WTC11 (cell line): ENCODE measurements at regions not wholly inside any gene's neighbourhood (a gene's known extent, or its start where the extent isn't known, plus 50 kb on each side); places are given as distances from the start of the nearest gene placed in this dataset.

Experiments
- ATAC-seq: fragments of 200-7000 bp; cut with Tn5 transposase; 2 replicates; pipeline ENCODE4 v1.10.0; 2021; ENCODE audit warnings: mild to moderate bottlenecking, moderate library complexity
- CTCF ChIA-PET: fragments of 300-600 bp; sonication (Branson Sonifier 250); formaldehyde crosslinking; loops from one replicate; lab custom pipeline; 2021; ENCODE audit warnings: antibody characterized with exemption; lab: Charles Lee
- POLR2A ChIA-PET: fragments of 350-600 bp; sonication (Branson Sonifier 250); formaldehyde crosslinking; loops from one replicate; lab custom pipeline; 2021; ENCODE audit warnings: antibody characterized with exemption; lab: Charles Lee
- DNase-seq: peaks from one replicate; pipeline ENCODE4 v3.0.0; 2021; ENCODE audit warnings: low spot score
- H3K27ac Mint-ChIP-seq: 2 replicates; pipeline ENCODE4 v1.8.0; 2021; ENCODE audit warnings: mixed read lengths
- H3K27me3 Mint-ChIP-seq: 2 replicates; pipeline ENCODE4 v1.8.0; 2021; ENCODE audit warnings: low read depth, mild to moderate bottlenecking, moderate library complexity, mixed read lengths
- H3K36me3 Mint-ChIP-seq: 2 replicates; pipeline ENCODE4 v1.8.0; 2021; ENCODE audit warnings: mixed read lengths
- H3K4me1 Mint-ChIP-seq: 2 replicates; pipeline ENCODE4 v1.8.0; 2022; ENCODE audit warnings: mixed read lengths
- H3K4me3 Mint-ChIP-seq: 2 replicates; pipeline ENCODE4 v1.8.0; 2021; ENCODE audit warnings: mild to moderate bottlenecking, moderate library complexity, mixed read lengths
- H3K9me3 Mint-ChIP-seq: 2 replicates; pipeline ENCODE4 v1.8.0; 2021; ENCODE audit warnings: mixed read lengths
- CBFB ChIP-seq: sonication (generic); formaldehyde crosslinking; IDR thresholded peaks from 2 replicates; pipeline ENCODE4 v1.8.1; 2022; ENCODE audit warnings: mild to moderate bottlenecking, low read depth, missing genetic modification reagents
- CREB1 ChIP-seq: sonication (generic); formaldehyde crosslinking; IDR thresholded peaks from 2 replicates; pipeline ENCODE4 v1.8.0; 2023; ENCODE audit warnings: mild to moderate bottlenecking, missing genetic modification reagents
- E2F4 ChIP-seq: sonication (generic); formaldehyde crosslinking; IDR thresholded peaks from 2 replicates; pipeline ENCODE4 v1.8.1; 2022; ENCODE audit warnings: low read depth, mild to moderate bottlenecking, moderate library complexity, missing genetic modification reagents, borderline replicate concordance
- E2F5 ChIP-seq: sonication (generic); formaldehyde crosslinking; IDR thresholded peaks from 2 replicates; pipeline ENCODE4 v1.8.1; 2022; ENCODE audit warnings: mild to moderate bottlenecking, moderate library complexity, missing genetic modification reagents
- FOXP1 ChIP-seq: sonication (generic); formaldehyde crosslinking; IDR thresholded peaks from 2 replicates; pipeline ENCODE4 v1.8.0; 2022; ENCODE audit warnings: missing genetic modification reagents, mild to moderate bottlenecking, moderate library complexity, borderline replicate concordance
- HMGA2 ChIP-seq: fragments of 250-450 bp; sonication (Bioruptor Pico); IDR thresholded peaks from 2 replicates; pipeline ENCODE4 v1.4.0; 2021; ENCODE audit warnings: mild to moderate bottlenecking, moderate library complexity
- IRF2 ChIP-seq: sonication (generic); formaldehyde crosslinking; IDR thresholded peaks from 2 replicates; pipeline ENCODE4 v1.8.0; 2022; ENCODE audit warnings: low read depth, missing genetic modification reagents, borderline replicate concordance
- NFYB ChIP-seq: sonication (generic); formaldehyde crosslinking; conservative IDR thresholded peaks from 2 replicates; pipeline ENCODE4 v1.8.0; 2022; ENCODE audit warnings: low read depth, missing genetic modification reagents
- OVOL2 ChIP-seq: fragments of 250-450 bp; sonication (Bioruptor Pico); IDR thresholded peaks from 2 replicates; pipeline ENCODE4 v1.9.0; 2021; ENCODE audit warnings: mild to moderate bottlenecking, borderline replicate concordance
- SOX15 ChIP-seq: fragments of 250-450 bp; sonication (Bioruptor Pico); IDR thresholded peaks from 2 replicates; pipeline ENCODE4 v1.9.0; 2021; ENCODE audit warnings: mild to moderate bottlenecking
- ZBTB21 ChIP-seq: sonication (generic); formaldehyde crosslinking; IDR thresholded peaks from 2 replicates; pipeline ENCODE4 v1.8.1; 2023; ENCODE audit warnings: mild to moderate bottlenecking, missing genetic modification reagents, borderline replicate concordance
- ZMAT4 ChIP-seq: fragments of 250-450 bp; sonication (Bioruptor Pico); IDR thresholded peaks from 2 replicates; pipeline ENCODE4 v1.9.0; 2021; ENCODE audit warnings: mild to moderate bottlenecking
- ZNF138 ChIP-seq: sonication (generic); formaldehyde crosslinking; conservative IDR thresholded peaks from 2 replicates; pipeline ENCODE4 v1.8.1; 2022; ENCODE audit warnings: mild to moderate bottlenecking, moderate library complexity, missing genetic modification reagents
- ZNF219 ChIP-seq: sonication (generic); formaldehyde crosslinking; IDR thresholded peaks from 2 replicates; pipeline ENCODE4 v1.8.0; 2023; ENCODE audit warnings: missing genetic modification reagents, mild to moderate bottlenecking, borderline replicate concordance
- ZNF423 ChIP-seq: fragments of 250-450 bp; sonication (Bioruptor Pico); IDR thresholded peaks from 2 replicates; pipeline ENCODE4 v2.1.2; 2022; ENCODE audit warnings: mild to moderate bottlenecking, moderate library complexity
- ZNF425 ChIP-seq: fragments of 250-450 bp; sonication (Bioruptor Pico); conservative IDR thresholded peaks from 2 replicates; pipeline ENCODE4 v1.9.0; 2021; ENCODE audit warnings: mild to moderate bottlenecking
- ZSCAN18 ChIP-seq: fragments of 250-450 bp; sonication (Bioruptor Pico); IDR thresholded peaks from 2 replicates; pipeline ENCODE4 v2.1.2; 2022; ENCODE audit warnings: mild to moderate bottlenecking, moderate library complexity
- TF ChIP-seq, protein P1 (sequence below): sonication (generic); formaldehyde crosslinking; IDR thresholded peaks from 2 replicates; pipeline ENCODE4 v1.8.0; 2023; ENCODE audit warnings: missing genetic modification reagents
- TF ChIP-seq, protein P2 (sequence below): fragments of 250-450 bp; sonication (Bioruptor Pico); IDR thresholded peaks from 2 replicates; pipeline ENCODE4 v1.8.0; 2021; ENCODE audit warnings: mild to moderate bottlenecking
- TF ChIP-seq, protein P3 (sequence below): sonication (generic); formaldehyde crosslinking; conservative IDR thresholded peaks from 2 replicates; pipeline ENCODE4 v1.8.1; 2022; ENCODE audit warnings: mild to moderate bottlenecking, missing genetic modification reagents
- TF ChIP-seq, protein P4 (sequence below): sonication (generic); formaldehyde crosslinking; IDR thresholded peaks from 2 replicates; pipeline ENCODE4 v1.8.0; 2022; ENCODE audit warnings: mild to moderate bottlenecking, missing genetic modification reagents

DNA sequence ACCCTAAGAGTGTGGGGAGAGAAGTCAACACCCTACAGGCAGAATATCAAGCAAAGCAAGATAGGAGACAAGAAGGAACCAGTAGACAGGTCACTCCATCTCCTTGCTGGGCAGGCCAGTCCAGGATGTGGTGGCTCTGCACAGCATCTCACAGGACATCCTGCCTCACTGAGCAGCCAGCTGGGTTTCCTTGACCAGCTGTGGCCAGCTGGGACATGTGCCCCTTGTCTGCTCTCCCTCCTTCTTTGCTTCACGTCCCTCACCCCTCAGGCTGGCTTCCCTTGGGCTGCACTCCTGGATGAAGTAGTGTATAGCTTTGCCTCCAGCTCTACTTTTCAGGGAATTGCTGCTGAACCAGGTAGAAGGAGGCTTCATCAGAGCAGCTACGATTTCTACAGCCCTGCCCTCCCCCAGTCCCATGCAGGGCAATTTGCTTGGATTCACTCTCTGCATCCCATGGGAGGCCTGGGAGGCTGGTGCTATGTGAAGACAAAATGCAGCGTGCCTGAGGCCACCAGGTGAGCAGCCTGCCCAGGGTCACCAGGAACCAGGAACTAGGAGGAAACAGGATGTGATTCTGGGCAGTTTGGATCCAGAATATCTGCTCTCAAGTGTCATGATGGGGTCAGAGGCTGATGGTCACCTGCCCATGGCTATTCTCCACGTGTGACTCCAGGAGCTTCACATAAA is 110.0 kb upstream of the PMEPA1 start:
- Mint-ChIP-seq H3K27ac (no peak overlapping the region), H3K4me3 (no peak overlapping the region), H3K27me3 (no peaks in the 10 kb centered on the region; the same call in 1 of the 2 replicates), H3K36me3 (no peaks in the 10 kb centered on the region), H3K9me3 (no peaks in the 10 kb centered on the region), H3K4me1 (peaks cover 5% of the 10 kb centered on the region)
- DNase-seq (no peak), ATAC-seq (no peak)
- ChIA-PET POLR2A (no interaction called here), CTCF (no interaction called here)
- TF ChIP-seq OVOL2 (CRISPR knock-in tag) = no peak
- no peak for TF ChIP-seq SOX15
- TF ChIP-seq CBFB (CRISPR knock-in tag) = no peak
- no peak for TF ChIP-seq ZNF219 (CRISPR knock-in tag)
- TF ChIP-seq, protein P1, sequence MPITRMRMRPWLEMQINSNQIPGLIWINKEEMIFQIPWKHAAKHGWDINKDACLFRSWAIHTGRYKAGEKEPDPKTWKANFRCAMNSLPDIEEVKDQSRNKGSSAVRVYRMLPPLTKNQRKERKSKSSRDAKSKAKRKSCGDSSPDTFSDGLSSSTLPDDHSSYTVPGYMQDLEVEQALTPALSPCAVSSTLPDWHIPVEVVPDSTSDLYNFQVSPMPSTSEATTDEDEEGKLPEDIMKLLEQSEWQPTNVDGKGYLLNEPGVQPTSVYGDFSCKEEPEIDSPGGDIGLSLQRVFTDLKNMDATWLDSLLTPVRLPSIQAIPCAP = no peak
- TF ChIP-seq ZNF425 = no peak
- TF ChIP-seq, protein P2, sequence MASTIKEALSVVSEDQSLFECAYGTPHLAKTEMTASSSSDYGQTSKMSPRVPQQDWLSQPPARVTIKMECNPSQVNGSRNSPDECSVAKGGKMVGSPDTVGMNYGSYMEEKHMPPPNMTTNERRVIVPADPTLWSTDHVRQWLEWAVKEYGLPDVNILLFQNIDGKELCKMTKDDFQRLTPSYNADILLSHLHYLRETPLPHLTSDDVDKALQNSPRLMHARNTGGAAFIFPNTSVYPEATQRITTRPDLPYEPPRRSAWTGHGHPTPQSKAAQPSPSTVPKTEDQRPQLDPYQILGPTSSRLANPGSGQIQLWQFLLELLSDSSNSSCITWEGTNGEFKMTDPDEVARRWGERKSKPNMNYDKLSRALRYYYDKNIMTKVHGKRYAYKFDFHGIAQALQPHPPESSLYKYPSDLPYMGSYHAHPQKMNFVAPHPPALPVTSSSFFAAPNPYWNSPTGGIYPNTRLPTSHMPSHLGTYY (CRISPR knock-in tag) = no peak
- no peak for TF ChIP-seq E2F4 (CRISPR knock-in tag)
- TF ChIP-seq ZSCAN18 (CRISPR knock-in tag) = no peak
- TF ChIP-seq ZNF423 = no peak

- no peaks in the 10 kb centered on the region for H3K36me3 Mint-ChIP-seq
- no peak overlapping the region for H3K4me3 Mint-ChIP-seq
- ATAC-seq = no peak
- H3K27ac Mint-ChIP-seq = no peak overlapping the region
- CTCF ChIA-PET = no interaction called here
- H3K4me1 Mint-ChIP-seq = peaks cover 5% of the 10 kb centered on the region
- no peak for DNase-seq
- POLR2A ChIA-PET = no interaction called here
- peaks cover 5% of the 10 kb centered on the region for H3K9me3 Mint-ChIP-seq
- peaks cover 2% of the 10 kb centered on the region; the same call in 1 of the 2 replicates for H3K27me3 Mint-ChIP-seq
- TF ChIP-seq NFYB = no peak
- no peak for TF ChIP-seq ZMAT4 (CRISPR knock-in tag)
- TF ChIP-seq CREB1 (CRISPR knock-in tag) = no peak
- TF ChIP-seq E2F5 (CRISPR knock-in tag) = no peak
- TF ChIP-seq, protein P3, sequence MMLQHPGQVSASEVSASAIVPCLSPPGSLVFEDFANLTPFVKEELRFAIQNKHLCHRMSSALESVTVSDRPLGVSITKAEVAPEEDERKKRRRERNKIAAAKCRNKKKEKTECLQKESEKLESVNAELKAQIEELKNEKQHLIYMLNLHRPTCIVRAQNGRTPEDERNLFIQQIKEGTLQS (CRISPR knock-in tag) = no peak
- TF ChIP-seq ZSCAN18 (CRISPR knock-in tag) = no peak
- TF ChIP-seq HMGA2 = no peak
- no peak for TF ChIP-seq IRF2
- no peak for TF ChIP-seq ZNF138 (CRISPR knock-in tag)
- no peak for TF ChIP-seq ZBTB21
- TF ChIP-seq, protein P4, sequence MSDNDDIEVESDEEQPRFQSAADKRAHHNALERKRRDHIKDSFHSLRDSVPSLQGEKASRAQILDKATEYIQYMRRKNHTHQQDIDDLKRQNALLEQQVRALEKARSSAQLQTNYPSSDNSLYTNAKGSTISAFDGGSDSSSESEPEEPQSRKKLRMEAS (CRISPR knock-in tag) = no peak
- no peak for TF ChIP-seq FOXP1 (CRISPR knock-in tag)
Observed at GRCh38 chr20:57819291-57819690, 109.5 kb upstream of the PMEPA1 start.
